ENCODE measurements at regions not wholly inside any gene's neighbourhood (a gene's known extent, or its start where the extent isn't known, plus 50 kb on each side); places are given as distances from the start of the nearest gene placed in this dataset. TPM values are rescaled to one million over a fixed set of nuclear protein-coding genes. Genes with fewer than 3 reads are reported as not detected.

- Histone ChIP-seq H3K9me3 (ENCODE audit: control insufficient read depth, insufficient read depth, low read length) (peaks cover 19% of the 10 kb centered on the region), H3K27me3 (ENCODE audit: control insufficient read depth, insufficient read depth, low read length) (no peaks in the 10 kb centered on the region), H3K27ac (ENCODE audit: low read depth, low read length) (no peak overlapping the region), H3K4me3 (ENCODE audit: low read depth, low read length) (no peak overlapping the region)
- CTCF ChIA-PET = no interaction called here
- POLR2A ChIA-PET = no interaction called here
- no peak for DNase-seq (ENCODE audit: low read depth, low spot score)
- no peak for TF ChIP-seq CTCF (IDR thresholded peaks at IDR 0.05; ENCODE audit: low read depth, low read length)
Measured at GRCh38 chr18:64202863-64203262, 54.0 kb upstream of the LINC00305 start.

GRCh38 chr18:64202210-64202836, 53.4 kb upstream of the LINC00305 start:
- ChIA-PET CTCF (no interaction called here), POLR2A (no interaction called here)
- Histone ChIP-seq H3K4me3 (ENCODE audit: low read depth, low read length) (no peak overlapping the region), H3K9me3 (ENCODE audit: control insufficient read depth, insufficient read depth, low read length) (peaks cover 19% of the 10 kb centered on the region), H3K27me3 (ENCODE audit: control insufficient read depth, insufficient read depth, low read length) (no peaks in the 10 kb centered on the region), H3K27ac (ENCODE audit: low read depth, low read length) (no peak overlapping the region)
- no peak for DNase-seq (ENCODE audit: low read depth, low spot score)
- no peak for TF ChIP-seq CTCF (IDR thresholded peaks at IDR 0.05; ENCODE audit: low read depth, low read length)

GRCh38 chr18:64201781-64202180, 52.9 kb upstream of the LINC00305 start:
- Histone ChIP-seq H3K27me3 (ENCODE audit: control insufficient read depth, insufficient read depth, low read length) (no peaks in the 10 kb centered on the region), H3K4me3 (ENCODE audit: low read depth, low read length) (no peak overlapping the region), H3K27ac (ENCODE audit: low read depth, low read length) (no peak overlapping the region), H3K9me3 (ENCODE audit: control insufficient read depth, insufficient read depth, low read length) (peaks cover 19% of the 10 kb centered on the region)
- DNase-seq (ENCODE audit: low read depth, low spot score) = no peak
- no peak for TF ChIP-seq CTCF (IDR thresholded peaks at IDR 0.05; ENCODE audit: low read depth, low read length)
- ChIA-PET CTCF (no interaction called here), POLR2A (no interaction called here)

- H3K9me3 ChIP-seq (ENCODE audit: control insufficient read depth, insufficient read depth, low read length) = peaks cover 22% of the 10 kb centered on the region
- DNase-seq (ENCODE audit: low read depth, low spot score) = no peak
- no peak for TF ChIP-seq CTCF (IDR thresholded peaks at IDR 0.05; ENCODE audit: low read depth, low read length)
- POLR2A ChIA-PET = no interaction called here
- H3K4me3 ChIP-seq (ENCODE audit: low read depth, low read length) = no peak overlapping the region
- H3K27ac ChIP-seq (ENCODE audit: low read depth, low read length) = no peak overlapping the region
- CTCF ChIA-PET = no interaction called here
- no peaks in the 10 kb centered on the region for H3K27me3 ChIP-seq (ENCODE audit: control insufficient read depth, insufficient read depth, low read length)
Measured at GRCh38 chr18:64199581-64199980, 50.7 kb upstream of the LINC00305 start.

Small RNA genes lying in the stretch of these regions (small RNA-seq; reads per million reads assigned to genes)
- not detected for gene AC027506.1 (ENCODE audit: insufficient read length, low read depth)
